ENCODE measurements at regions not wholly inside any gene's neighbourhood (a gene's known extent, or its start where the extent isn't known, plus 50 kb on each side); places are given as distances from the start of the nearest gene placed in this dataset.
"Not testable (repeated sequence)": the region's sequence is repeated elsewhere in the genome, so short reads cannot be mapped to it uniquely, and the experiment has no call there.

- H3K36me3 ChIP-seq (ENCODE audit: control insufficient read depth in 2 of 2, insufficient read depth in 2 of 2, low read length in 1 of 2): no peaks in the 10 kb centered on the region
- H3K27ac ChIP-seq (ENCODE audit: low read depth in 2 of 2, low read length in 1 of 2): no peak overlapping the region
- H3K27me3 ChIP-seq (ENCODE audit: control insufficient read depth in 1 of 2, insufficient read depth in 2 of 2, low read length in 2 of 2): no peaks in the 10 kb centered on the region
- WGBS, 2 donors: 80 to 85% methylated on average over 3 of the region's 3 CpGs
- no peak overlapping the region for H3K4me3 ChIP-seq (ENCODE audit: low read depth in 1 of 2, low read length in 2 of 2)
- no peaks in the 10 kb centered on the region for H3K4me1 ChIP-seq (ENCODE audit: control insufficient read depth in 2 of 2, insufficient read depth in 2 of 2, low read length in 1 of 2)
- H3K9me3 ChIP-seq (ENCODE audit: control insufficient read depth in 2 of 2, insufficient read depth in 1 of 2, low read depth in 1 of 2, low read length in 1 of 2): peaks cover 0 to 4% of the 10 kb centered on the region in 2 donors
Observed at GRCh38 chr1:166410083-166410385, 243.2 kb upstream of the FAM78B start.

DNA sequence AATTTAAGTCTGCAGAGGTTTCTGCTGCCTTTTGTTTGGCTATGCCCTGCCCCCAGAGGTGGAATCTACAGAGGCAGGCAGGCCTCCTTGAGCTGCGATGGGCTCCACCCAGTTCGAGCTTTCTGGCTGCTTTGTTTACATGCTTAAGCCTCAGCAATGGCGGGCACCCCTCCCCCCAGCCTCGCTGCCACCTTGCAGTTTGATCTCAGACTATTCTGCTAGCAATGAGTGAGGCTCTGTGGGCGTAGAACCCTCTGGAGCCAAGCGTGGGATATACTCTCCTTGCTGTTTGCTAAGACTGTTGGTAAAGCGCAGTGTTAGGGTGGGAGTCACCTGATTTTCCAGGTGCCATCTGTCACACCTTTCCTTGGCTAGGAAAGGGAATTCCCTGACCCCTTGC lies 250.0 kb upstream of the FAM78B start:
- not testable (repeated sequence) for H3K27me3 ChIP-seq (ENCODE audit: control insufficient read depth in 1 of 2, insufficient read depth in 2 of 2, low read length in 2 of 2); H3K4me1 ChIP-seq (ENCODE audit: control insufficient read depth in 2 of 2, insufficient read depth in 2 of 2, low read length in 1 of 2); H3K4me3 ChIP-seq (ENCODE audit: low read depth in 1 of 2, low read length in 2 of 2); H3K36me3 ChIP-seq (ENCODE audit: control insufficient read depth in 2 of 2, insufficient read depth in 2 of 2, low read length in 1 of 2); H3K9me3 ChIP-seq (ENCODE audit: control insufficient read depth in 2 of 2, insufficient read depth in 1 of 2, low read depth in 1 of 2, low read length in 1 of 2); H3K27ac ChIP-seq (ENCODE audit: low read depth in 2 of 2, low read length in 1 of 2)
- 62 to 74% methylated on average over 7 of the region's 7 CpGs for WGBS, 2 donors

DNA sequence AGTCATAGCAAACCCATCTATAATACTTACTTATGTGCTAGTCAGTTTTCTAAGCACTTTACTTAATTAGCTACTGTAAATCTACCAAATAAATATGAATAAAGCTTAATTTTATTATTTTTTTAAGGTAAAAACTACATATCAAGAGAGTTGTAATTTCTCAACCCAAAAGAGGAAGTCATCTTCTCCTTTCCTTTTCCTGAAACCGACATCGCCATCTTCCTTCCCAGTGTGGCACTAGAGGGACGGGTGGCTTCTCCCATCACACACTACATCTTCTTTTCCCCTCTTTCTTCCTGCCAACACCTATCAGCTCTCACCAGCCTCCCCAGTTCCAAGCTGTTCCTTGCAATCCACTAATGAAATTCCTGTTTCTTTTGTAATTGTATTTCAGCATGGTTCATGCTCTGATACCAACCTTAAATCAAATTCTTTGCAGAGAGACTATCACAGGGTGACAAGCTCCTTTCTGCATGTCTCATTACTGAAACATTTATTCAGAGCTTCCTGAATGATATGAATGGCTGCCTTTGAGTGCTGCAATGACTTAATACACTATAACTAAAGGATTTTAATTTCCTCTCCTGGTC lies 251.6 kb upstream of the FAM78B start:
- WGBS, 2 donors: 67 to 68% methylated on average over 3 of the region's 3 CpGs
- Histone ChIP-seq H3K27me3 (ENCODE audit: control insufficient read depth in 1 of 2, insufficient read depth in 2 of 2, low read length in 2 of 2) (no peaks in the 10 kb centered on the region), H3K27ac (ENCODE audit: low read depth in 2 of 2, low read length in 1 of 2) (no peak overlapping the region)

GRCh38 chr1:166422586-166422985 lies 255.8 kb upstream of the FAM78B start:
- not testable (repeated sequence) for H3K9me3 ChIP-seq (ENCODE audit: control insufficient read depth in 2 of 2, insufficient read depth in 1 of 2, low read depth in 1 of 2, low read length in 1 of 2)
- 66 to 70% methylated on average over 4 of the region's 4 CpGs for WGBS, 2 donors

More for the DNA sequence above, 251.6 kb upstream of the FAM78B start:
- Histone ChIP-seq H3K36me3 (ENCODE audit: control insufficient read depth in 2 of 2, insufficient read depth in 2 of 2, low read length in 1 of 2) (no peaks in the 10 kb centered on the region), H3K4me3 (ENCODE audit: low read depth in 1 of 2, low read length in 2 of 2) (no peak overlapping the region), H3K4me1 (ENCODE audit: control insufficient read depth in 2 of 2, insufficient read depth in 2 of 2, low read length in 1 of 2) (no peaks in the 10 kb centered on the region), H3K9me3 (ENCODE audit: control insufficient read depth in 2 of 2, insufficient read depth in 1 of 2, low read depth in 1 of 2, low read length in 1 of 2) (peaks cover 0 to 2% of the 10 kb centered on the region in 2 donors)

DNA sequence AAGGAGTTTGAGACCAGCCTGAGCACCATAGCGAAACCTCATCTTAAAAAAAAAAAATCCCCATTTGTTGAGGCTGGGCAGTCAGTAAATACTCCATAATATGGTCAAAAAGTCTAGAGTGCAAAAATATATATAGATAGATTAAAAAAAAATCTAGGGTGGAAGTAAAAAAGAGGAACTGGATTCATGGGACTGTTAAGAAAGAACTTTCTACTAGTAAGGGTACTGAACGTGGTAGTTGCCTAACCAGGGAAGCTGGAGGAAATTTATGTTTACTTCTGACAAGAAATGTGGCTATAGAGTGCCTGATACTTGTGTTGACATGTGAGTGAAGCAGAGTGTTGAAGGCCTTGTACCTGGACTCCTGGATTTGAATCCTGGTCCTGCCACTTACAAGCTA lies 265.9 kb upstream of the FAM78B start:
- Histone ChIP-seq H3K9me3 (ENCODE audit: control insufficient read depth in 2 of 2, insufficient read depth in 1 of 2, low read depth in 1 of 2, low read length in 1 of 2) (no peaks in the 10 kb centered on the region), H3K27ac (ENCODE audit: low read depth in 2 of 2, low read length in 1 of 2) (no peak overlapping the region), H3K36me3 (ENCODE audit: control insufficient read depth in 2 of 2, insufficient read depth in 2 of 2, low read length in 1 of 2) (no peaks in the 10 kb centered on the region), H3K4me1 (ENCODE audit: control insufficient read depth in 2 of 2, insufficient read depth in 2 of 2, low read length in 1 of 2) (no peaks in the 10 kb centered on the region), H3K4me3 (ENCODE audit: low read depth in 1 of 2, low read length in 2 of 2) (no peak overlapping the region), H3K27me3 (ENCODE audit: control insufficient read depth in 1 of 2, insufficient read depth in 2 of 2, low read length in 2 of 2) (no peaks in the 10 kb centered on the region)
- 61 to 64% methylated on average over 2 of the region's 2 CpGs for WGBS, 2 donors

More at GRCh38 chr1:166422586-166422985, 255.8 kb upstream of the FAM78B start:
- H3K4me3 ChIP-seq (ENCODE audit: low read depth in 1 of 2, low read length in 2 of 2); H3K36me3 ChIP-seq (ENCODE audit: control insufficient read depth in 2 of 2, insufficient read depth in 2 of 2, low read length in 1 of 2); H3K27me3 ChIP-seq (ENCODE audit: control insufficient read depth in 1 of 2, insufficient read depth in 2 of 2, low read length in 2 of 2); H3K4me1 ChIP-seq (ENCODE audit: control insufficient read depth in 2 of 2, insufficient read depth in 2 of 2, low read length in 1 of 2); H3K27ac ChIP-seq (ENCODE audit: low read depth in 2 of 2, low read length in 1 of 2): not testable (repeated sequence)

DNA sequence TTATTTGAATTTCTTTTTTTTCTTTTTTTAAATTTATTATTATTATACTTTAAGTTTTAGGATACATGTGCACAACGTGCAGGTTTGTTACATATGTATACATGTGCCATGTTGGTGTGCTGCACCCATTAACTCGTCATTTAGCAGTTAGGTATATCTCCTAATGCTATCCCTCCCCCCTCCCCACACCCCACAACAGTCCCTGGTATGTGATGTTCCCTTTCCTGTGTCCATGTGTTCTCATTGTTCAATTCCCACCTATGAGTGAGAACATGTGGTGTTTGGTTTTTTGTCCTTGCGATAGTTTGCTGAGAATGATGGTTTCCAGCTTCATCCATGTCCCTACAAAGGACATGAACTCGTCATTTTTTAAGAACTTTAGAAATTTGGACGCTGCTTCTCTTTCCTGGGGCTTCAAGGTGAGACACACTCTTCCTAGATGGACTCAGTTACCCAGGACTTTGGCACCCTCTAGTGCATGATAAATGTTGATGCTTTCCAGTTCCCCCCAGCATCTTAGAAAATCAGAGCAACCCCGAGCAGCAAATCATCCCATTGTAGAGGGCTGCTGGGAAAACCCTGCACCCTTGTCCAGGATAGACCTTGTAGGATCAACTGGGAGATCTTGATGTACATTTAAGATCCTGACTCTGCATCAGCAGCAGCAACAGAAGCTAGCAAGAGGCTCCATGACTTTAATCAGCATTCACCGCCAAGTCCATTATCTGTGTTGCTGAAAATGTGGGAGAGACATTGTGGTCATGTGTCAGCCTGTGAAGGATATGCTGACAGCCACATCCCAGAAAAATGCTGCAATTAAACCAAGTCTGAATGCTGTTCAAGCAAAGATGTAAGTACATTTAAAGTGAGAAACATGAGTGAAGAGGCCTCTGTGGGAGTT lies 266.9 kb upstream of the FAM78B start:
- H3K36me3 ChIP-seq (ENCODE audit: control insufficient read depth in 2 of 2, insufficient read depth in 2 of 2, low read length in 1 of 2); H3K4me3 ChIP-seq (ENCODE audit: low read depth in 1 of 2, low read length in 2 of 2); H3K27ac ChIP-seq (ENCODE audit: low read depth in 2 of 2, low read length in 1 of 2); H3K4me1 ChIP-seq (ENCODE audit: control insufficient read depth in 2 of 2, insufficient read depth in 2 of 2, low read length in 1 of 2); H3K27me3 ChIP-seq (ENCODE audit: control insufficient read depth in 1 of 2, insufficient read depth in 2 of 2, low read length in 2 of 2); H3K9me3 ChIP-seq (ENCODE audit: control insufficient read depth in 2 of 2, insufficient read depth in 1 of 2, low read depth in 1 of 2, low read length in 1 of 2): not testable (repeated sequence)
- WGBS, 2 donors: 30 to 33% methylated on average over 7 of the region's 7 CpGs

- Histone ChIP-seq H3K36me3 (ENCODE audit: control insufficient read depth in 2 of 2, insufficient read depth in 2 of 2, low read length in 1 of 2) (no peaks in the 10 kb centered on the region), H3K4me1 (ENCODE audit: control insufficient read depth in 2 of 2, insufficient read depth in 2 of 2, low read length in 1 of 2) (no peaks in the 10 kb centered on the region), H3K27ac (ENCODE audit: low read depth in 2 of 2, low read length in 1 of 2) (no peak overlapping the region), H3K4me3 (ENCODE audit: low read depth in 1 of 2, low read length in 2 of 2) (no peak overlapping the region), H3K9me3 (ENCODE audit: control insufficient read depth in 2 of 2, insufficient read depth in 1 of 2, low read depth in 1 of 2, low read length in 1 of 2) (no peaks in the 10 kb centered on the region), H3K27me3 (ENCODE audit: control insufficient read depth in 1 of 2, insufficient read depth in 2 of 2, low read length in 2 of 2) (no peaks in the 10 kb centered on the region)
- 66 to 71% methylated on average over 2 of the region's 2 CpGs for WGBS, 2 donors
Observed at GRCh38 chr1:166457700-166458099, 290.9 kb upstream of the FAM78B start.

GRCh38 chr1:166464333-166464732 lies 297.5 kb upstream of the FAM78B start:
- Histone ChIP-seq H3K27ac (ENCODE audit: low read depth in 2 of 2, low read length in 1 of 2) (no peak overlapping the region), H3K36me3 (ENCODE audit: control insufficient read depth in 2 of 2, insufficient read depth in 2 of 2, low read length in 1 of 2) (no peaks in the 10 kb centered on the region), H3K9me3 (ENCODE audit: control insufficient read depth in 2 of 2, insufficient read depth in 1 of 2, low read depth in 1 of 2, low read length in 1 of 2) (no peaks in the 10 kb centered on the region), H3K4me3 (ENCODE audit: low read depth in 1 of 2, low read length in 2 of 2) (no peak overlapping the region), H3K4me1 (ENCODE audit: control insufficient read depth in 2 of 2, insufficient read depth in 2 of 2, low read length in 1 of 2) (no peaks in the 10 kb centered on the region), H3K27me3 (ENCODE audit: control insufficient read depth in 1 of 2, insufficient read depth in 2 of 2, low read length in 2 of 2) (no peaks in the 10 kb centered on the region)
- 93 to 100% methylated on average over 1 of the region's 1 CpG for WGBS, 2 donors

GRCh38 chr1:166470014-166470413 lies 303.2 kb upstream of the FAM78B start:
- H3K36me3 ChIP-seq (ENCODE audit: control insufficient read depth in 2 of 2, insufficient read depth in 2 of 2, low read length in 1 of 2): no peaks in the 10 kb centered on the region
- WGBS, 2 donors: 73 to 75% methylated on average over 2 of the region's 2 CpGs
- H3K4me1 ChIP-seq (ENCODE audit: control insufficient read depth in 2 of 2, insufficient read depth in 2 of 2, low read length in 1 of 2): no peaks in the 10 kb centered on the region
- H3K27me3 ChIP-seq (ENCODE audit: control insufficient read depth in 1 of 2, insufficient read depth in 2 of 2, low read length in 2 of 2): peaks cover 0 to 2% of the 10 kb centered on the region in 2 donors
- H3K27ac ChIP-seq (ENCODE audit: low read depth in 2 of 2, low read length in 1 of 2): no peak overlapping the region
- H3K9me3 ChIP-seq (ENCODE audit: control insufficient read depth in 2 of 2, insufficient read depth in 1 of 2, low read depth in 1 of 2, low read length in 1 of 2): no peaks in the 10 kb centered on the region
- no peak overlapping the region for H3K4me3 ChIP-seq (ENCODE audit: low read depth in 1 of 2, low read length in 2 of 2)

DNA sequence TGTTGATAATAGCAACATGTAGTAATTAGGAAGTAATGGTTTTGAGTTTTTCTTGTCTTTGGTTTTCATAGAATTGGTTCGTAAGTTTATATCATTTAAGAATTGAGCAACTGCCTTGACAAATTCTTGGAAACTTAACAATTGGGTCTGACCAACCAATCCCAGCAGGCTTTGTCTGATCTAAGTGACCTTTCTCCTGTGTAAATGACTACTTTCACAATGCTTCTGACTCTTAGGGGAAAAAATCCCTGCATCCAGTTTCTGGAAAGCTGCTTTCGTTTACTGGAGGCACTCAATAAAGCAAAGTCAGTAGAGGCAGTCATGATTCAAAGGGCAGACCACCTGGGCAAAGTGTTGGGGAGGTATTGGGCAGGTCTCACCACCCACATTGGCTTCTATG lies 303.6 kb upstream of the FAM78B start:
- peaks cover 0 to 2% of the 10 kb centered on the region in 2 donors for H3K27me3 ChIP-seq (ENCODE audit: control insufficient read depth in 1 of 2, insufficient read depth in 2 of 2, low read length in 2 of 2)
- H3K4me1 ChIP-seq (ENCODE audit: control insufficient read depth in 2 of 2, insufficient read depth in 2 of 2, low read length in 1 of 2): no peaks in the 10 kb centered on the region
- H3K27ac ChIP-seq (ENCODE audit: low read depth in 2 of 2, low read length in 1 of 2): no peak overlapping the region
- 43 to 44% methylated on average over 2 of the region's 2 CpGs for WGBS, 2 donors
- H3K36me3 ChIP-seq (ENCODE audit: control insufficient read depth in 2 of 2, insufficient read depth in 2 of 2, low read length in 1 of 2): no peaks in the 10 kb centered on the region
- no peaks in the 10 kb centered on the region for H3K9me3 ChIP-seq (ENCODE audit: control insufficient read depth in 2 of 2, insufficient read depth in 1 of 2, low read depth in 1 of 2, low read length in 1 of 2)
- H3K4me3 ChIP-seq (ENCODE audit: low read depth in 1 of 2, low read length in 2 of 2): no peak overlapping the region

Data from esophagus (tissue), 2 donors.